OCI-LY3 (cell line): ENCODE measurements at regions not wholly inside any gene's neighbourhood (a gene's known extent, or its start where the extent isn't known, plus 50 kb on each side); places are given as distances from the start of the nearest gene placed in this dataset.

Experiments used
- EZH2phosphoT487 ChIP-seq: fragments of 200-600 bp; shearing (Covaris generic); IDR thresholded peaks from 2 replicates; pipeline ENCODE4 v1.6.1; 2018; ENCODE audit warnings: antibody characterized with exemption, mixed run types, low read depth
- TF ChIP-seq, protein P1 (sequence below): fragments of 200-600, 300-600 bp; sonication (generic); IDR thresholded peaks from 2 replicates; pipeline ENCODE4 v1.5.1; 2014; ENCODE audit warnings: antibody characterized with exemption, low read length, low read depth

GRCh38 chr10:3282674-3283017, 110.1 kb upstream of the PITRM1 start:
- TF ChIP-seq, protein P1, sequence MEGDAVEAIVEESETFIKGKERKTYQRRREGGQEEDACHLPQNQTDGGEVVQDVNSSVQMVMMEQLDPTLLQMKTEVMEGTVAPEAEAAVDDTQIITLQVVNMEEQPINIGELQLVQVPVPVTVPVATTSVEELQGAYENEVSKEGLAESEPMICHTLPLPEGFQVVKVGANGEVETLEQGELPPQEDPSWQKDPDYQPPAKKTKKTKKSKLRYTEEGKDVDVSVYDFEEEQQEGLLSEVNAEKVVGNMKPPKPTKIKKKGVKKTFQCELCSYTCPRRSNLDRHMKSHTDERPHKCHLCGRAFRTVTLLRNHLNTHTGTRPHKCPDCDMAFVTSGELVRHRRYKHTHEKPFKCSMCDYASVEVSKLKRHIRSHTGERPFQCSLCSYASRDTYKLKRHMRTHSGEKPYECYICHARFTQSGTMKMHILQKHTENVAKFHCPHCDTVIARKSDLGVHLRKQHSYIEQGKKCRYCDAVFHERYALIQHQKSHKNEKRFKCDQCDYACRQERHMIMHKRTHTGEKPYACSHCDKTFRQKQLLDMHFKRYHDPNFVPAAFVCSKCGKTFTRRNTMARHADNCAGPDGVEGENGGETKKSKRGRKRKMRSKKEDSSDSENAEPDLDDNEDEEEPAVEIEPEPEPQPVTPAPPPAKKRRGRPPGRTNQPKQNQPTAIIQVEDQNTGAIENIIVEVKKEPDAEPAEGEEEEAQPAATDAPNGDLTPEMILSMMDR: no peak
- no peak for TF ChIP-seq EZH2phosphoT487
